ENCODE measurements at regions not wholly inside any gene's neighbourhood (a gene's known extent, or its start where the extent isn't known, plus 50 kb on each side); places are given as distances from the start of the nearest gene placed in this dataset.
"Not testable (repeated sequence)": the region's sequence is repeated elsewhere in the genome, so short reads cannot be mapped to it uniquely, and the experiment has no call there.

DNA sequence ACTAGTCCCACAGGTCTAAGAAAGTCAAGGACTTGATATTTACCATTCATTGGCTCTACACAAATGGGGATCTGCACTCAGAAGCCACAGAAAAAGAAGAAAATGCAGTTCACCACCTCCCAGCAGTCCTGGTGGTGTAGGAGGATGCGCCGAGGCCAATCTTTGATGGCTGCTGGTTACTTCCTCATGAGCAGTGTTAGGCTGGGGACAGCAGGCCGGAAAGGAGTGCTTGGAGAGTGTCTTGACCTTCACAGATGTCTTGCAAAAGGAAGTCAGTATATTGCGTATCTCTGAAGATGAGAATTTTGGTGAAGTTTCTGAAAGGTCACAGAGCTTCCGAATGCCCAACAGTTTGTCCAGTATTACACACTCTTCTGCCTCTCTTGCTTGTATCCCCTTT is 597.0 kb downstream of the EBF1 start:
- Mint-ChIP-seq H3K27ac (ENCODE audit: unreplicated experiment) (no peak overlapping the region), H3K9me3 (peaks cover 7% of the 10 kb centered on the region), H3K27me3 (ENCODE audit: low read depth) (no peaks in the 10 kb centered on the region), H3K4me3 (no peak overlapping the region), H3K4me1 (peaks cover 8% of the 10 kb centered on the region), H3K36me3 (ENCODE audit: low read depth) (peaks cover 3% of the 10 kb centered on the region)
- TF ChIP-seq, protein P1, sequence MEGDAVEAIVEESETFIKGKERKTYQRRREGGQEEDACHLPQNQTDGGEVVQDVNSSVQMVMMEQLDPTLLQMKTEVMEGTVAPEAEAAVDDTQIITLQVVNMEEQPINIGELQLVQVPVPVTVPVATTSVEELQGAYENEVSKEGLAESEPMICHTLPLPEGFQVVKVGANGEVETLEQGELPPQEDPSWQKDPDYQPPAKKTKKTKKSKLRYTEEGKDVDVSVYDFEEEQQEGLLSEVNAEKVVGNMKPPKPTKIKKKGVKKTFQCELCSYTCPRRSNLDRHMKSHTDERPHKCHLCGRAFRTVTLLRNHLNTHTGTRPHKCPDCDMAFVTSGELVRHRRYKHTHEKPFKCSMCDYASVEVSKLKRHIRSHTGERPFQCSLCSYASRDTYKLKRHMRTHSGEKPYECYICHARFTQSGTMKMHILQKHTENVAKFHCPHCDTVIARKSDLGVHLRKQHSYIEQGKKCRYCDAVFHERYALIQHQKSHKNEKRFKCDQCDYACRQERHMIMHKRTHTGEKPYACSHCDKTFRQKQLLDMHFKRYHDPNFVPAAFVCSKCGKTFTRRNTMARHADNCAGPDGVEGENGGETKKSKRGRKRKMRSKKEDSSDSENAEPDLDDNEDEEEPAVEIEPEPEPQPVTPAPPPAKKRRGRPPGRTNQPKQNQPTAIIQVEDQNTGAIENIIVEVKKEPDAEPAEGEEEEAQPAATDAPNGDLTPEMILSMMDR (conservative IDR thresholded peaks at IDR 0.05) = no peak
- no peak for DNase-seq (ENCODE audit: low read depth, low spot score)

DNA sequence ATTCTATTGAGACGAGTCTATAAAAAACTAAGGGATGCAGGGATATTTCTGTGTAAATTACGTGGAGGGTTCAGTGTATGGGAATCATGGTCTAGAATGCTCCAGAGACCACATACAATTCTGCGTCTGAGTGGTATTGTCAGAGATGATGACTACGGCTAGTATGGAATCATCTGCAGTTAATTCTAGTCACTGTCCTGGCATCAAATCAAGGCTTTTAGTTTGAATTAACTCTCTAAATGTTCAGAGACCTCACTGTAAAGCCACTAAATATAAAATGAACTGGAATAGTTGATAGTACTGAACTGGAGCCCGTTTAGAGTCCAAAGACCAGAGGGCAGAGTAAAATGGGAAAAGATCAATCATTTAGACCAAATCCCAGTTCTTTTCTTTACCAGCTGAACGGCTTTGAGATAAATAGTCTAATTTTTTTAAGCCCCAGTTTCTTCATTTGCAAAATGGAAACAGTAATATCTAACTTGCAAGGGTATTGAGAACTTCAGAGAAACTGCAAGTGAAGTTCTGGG is 599.8 kb downstream of the EBF1 start:
- DNase-seq (ENCODE audit: low read depth, low spot score) = no peak
- H3K4me3 Mint-ChIP-seq = no peak overlapping the region
- H3K36me3 Mint-ChIP-seq (ENCODE audit: low read depth) = no peaks in the 10 kb centered on the region
- TF ChIP-seq, protein P1 (conservative IDR thresholded peaks at IDR 0.05) = no peak
- H3K27me3 Mint-ChIP-seq (ENCODE audit: low read depth) = no peaks in the 10 kb centered on the region
- H3K4me1 Mint-ChIP-seq = peaks cover 15% of the 10 kb centered on the region
- H3K9me3 Mint-ChIP-seq = peaks cover 2% of the 10 kb centered on the region
- no peak overlapping the region for H3K27ac Mint-ChIP-seq (ENCODE audit: unreplicated experiment)

DNA sequence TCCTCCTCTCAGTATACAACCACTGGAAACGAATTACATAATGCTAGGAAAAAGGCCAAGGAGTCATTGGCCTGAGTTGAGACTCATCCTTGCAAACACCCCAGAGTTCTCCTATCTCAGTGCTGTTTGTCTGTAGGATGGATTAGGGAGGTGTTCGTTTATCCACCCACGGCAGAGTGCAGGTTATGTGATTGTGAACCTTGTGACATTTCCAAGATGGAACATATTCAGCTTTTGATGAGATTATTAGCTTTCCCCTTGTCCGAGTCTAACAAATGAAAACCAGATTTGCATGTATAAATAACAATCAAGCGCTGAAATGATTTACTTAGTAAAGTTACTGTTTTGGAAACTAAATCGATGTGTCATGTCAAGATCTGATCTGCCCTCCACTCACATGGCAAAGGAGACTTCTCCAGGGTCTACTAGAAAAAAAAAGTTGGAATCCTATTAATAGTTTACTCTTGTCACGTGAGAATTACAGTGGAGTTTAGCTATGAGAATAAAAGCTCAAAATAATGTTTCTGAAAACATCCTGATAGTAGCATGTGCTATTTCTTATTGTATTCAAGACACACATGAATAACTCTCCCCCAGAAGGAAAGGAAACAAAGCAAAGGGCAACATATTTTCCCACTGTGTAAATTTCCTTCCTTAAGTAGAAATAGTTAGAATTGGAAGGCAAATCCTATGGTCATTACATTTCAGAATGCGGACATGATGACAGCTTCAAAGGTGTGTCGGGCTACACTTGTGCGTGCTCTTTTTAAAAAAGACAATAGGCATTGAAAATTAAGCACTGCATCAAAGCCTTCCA is 600.4 kb downstream of the EBF1 start:
- H3K27me3 Mint-ChIP-seq (ENCODE audit: low read depth) = no peaks in the 10 kb centered on the region
- H3K9me3 Mint-ChIP-seq = peaks cover 2% of the 10 kb centered on the region

DNA sequence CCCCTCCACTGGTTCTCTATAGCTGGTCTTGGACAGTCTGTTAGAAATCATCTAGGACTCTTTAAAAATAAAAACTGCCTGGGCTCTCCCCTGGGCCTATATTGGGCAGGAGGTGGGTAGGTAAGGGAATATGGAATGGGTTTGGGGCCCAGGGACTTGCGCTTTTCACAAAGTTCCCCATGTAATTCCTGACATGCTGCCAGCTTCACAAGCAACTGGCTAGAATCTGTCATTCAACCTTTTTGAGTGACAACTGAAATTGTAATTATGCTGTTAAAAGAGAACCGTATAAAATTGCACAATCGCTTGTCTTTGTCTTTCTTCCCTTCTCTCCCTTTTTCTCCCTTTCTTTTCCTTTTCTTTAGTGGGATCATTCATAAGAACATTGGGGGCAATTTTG is 603.1 kb downstream of the EBF1 start:
- H3K27ac Mint-ChIP-seq (ENCODE audit: unreplicated experiment) = no peak overlapping the region
- H3K4me3 Mint-ChIP-seq = no peak overlapping the region
- H3K27me3 Mint-ChIP-seq (ENCODE audit: low read depth) = no peaks in the 10 kb centered on the region
- peaks cover 7% of the 10 kb centered on the region for H3K4me1 Mint-ChIP-seq
- TF ChIP-seq, protein P1 (conservative IDR thresholded peaks at IDR 0.05) = no peak
- H3K36me3 Mint-ChIP-seq (ENCODE audit: low read depth) = no peaks in the 10 kb centered on the region
- H3K9me3 Mint-ChIP-seq = peaks cover 2% of the 10 kb centered on the region
- no peak for DNase-seq (ENCODE audit: low read depth, low spot score)

More for the DNA sequence above, 600.4 kb downstream of the EBF1 start:
- TF ChIP-seq, protein P1 (conservative IDR thresholded peaks at IDR 0.05) = no peak
- Mint-ChIP-seq H3K36me3 (ENCODE audit: low read depth) (no peaks in the 10 kb centered on the region), H3K4me3 (no peak overlapping the region), H3K27ac (ENCODE audit: unreplicated experiment) (no peak overlapping the region), H3K4me1 (peaks cover 15% of the 10 kb centered on the region)
- no peak for DNase-seq (ENCODE audit: low read depth, low spot score)

DNA sequence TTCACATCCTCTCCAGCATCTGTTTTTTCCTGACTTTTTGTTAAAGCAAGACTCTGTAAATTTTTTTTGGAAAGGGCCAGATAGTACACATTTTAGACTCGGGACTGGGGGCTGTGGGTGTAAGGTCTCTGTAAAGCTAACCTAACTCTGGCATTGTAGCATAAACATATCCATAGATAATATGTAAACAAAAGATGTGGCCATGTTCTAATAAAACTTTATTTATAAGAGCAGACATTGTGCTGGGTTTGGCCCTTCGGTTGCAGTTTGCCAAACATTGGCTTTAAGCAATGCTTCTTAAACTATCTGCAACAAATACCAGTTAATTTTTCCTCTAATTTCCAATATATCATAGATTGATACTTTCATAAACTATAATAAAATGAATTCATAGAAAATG is 605.2 kb downstream of the EBF1 start:
- H3K27ac Mint-ChIP-seq (ENCODE audit: unreplicated experiment) = no peak overlapping the region
- H3K4me1 Mint-ChIP-seq = peaks cover 7% of the 10 kb centered on the region
- H3K27me3 Mint-ChIP-seq (ENCODE audit: low read depth) = no peaks in the 10 kb centered on the region

DNA sequence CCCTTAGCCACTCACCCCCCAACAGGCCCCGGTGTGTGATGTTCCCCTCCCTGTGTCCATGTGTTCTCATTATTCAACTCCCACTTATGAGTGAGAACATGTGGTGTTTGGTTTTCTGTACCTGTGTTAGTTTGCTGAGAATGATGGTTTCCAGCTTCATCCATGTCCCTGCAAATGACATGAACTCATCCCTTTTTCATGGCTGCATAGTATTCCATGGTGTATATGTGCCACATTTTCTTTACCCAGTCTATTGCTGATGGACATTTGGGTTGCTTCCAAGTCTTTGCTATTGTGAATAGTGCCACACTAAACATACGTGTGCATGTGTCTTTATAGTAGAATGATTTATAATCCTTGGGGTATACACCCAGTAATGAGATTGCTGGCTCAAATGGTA is 605.7 kb downstream of the EBF1 start:
- DNase-seq (ENCODE audit: low read depth, low spot score); H3K9me3 Mint-ChIP-seq; H3K4me1 Mint-ChIP-seq; H3K4me3 Mint-ChIP-seq; H3K36me3 Mint-ChIP-seq (ENCODE audit: low read depth); H3K27me3 Mint-ChIP-seq (ENCODE audit: low read depth); H3K27ac Mint-ChIP-seq (ENCODE audit: unreplicated experiment): not testable (repeated sequence)

More for the DNA sequence above, 605.2 kb downstream of the EBF1 start:
- Mint-ChIP-seq H3K4me3 (no peak overlapping the region), H3K36me3 (ENCODE audit: low read depth) (no peaks in the 10 kb centered on the region), H3K9me3 (peaks cover 2% of the 10 kb centered on the region)
- no peak for DNase-seq (ENCODE audit: low read depth, low spot score)
- TF ChIP-seq, protein P1 (conservative IDR thresholded peaks at IDR 0.05) = no peak

All from neural crest cell (in vitro differentiated cells).